ENCODE measurements at regions not wholly inside any gene's neighbourhood (a gene's known extent, or its start where the extent isn't known, plus 50 kb on each side); places are given as distances from the start of the nearest gene placed in this dataset.

DNA sequence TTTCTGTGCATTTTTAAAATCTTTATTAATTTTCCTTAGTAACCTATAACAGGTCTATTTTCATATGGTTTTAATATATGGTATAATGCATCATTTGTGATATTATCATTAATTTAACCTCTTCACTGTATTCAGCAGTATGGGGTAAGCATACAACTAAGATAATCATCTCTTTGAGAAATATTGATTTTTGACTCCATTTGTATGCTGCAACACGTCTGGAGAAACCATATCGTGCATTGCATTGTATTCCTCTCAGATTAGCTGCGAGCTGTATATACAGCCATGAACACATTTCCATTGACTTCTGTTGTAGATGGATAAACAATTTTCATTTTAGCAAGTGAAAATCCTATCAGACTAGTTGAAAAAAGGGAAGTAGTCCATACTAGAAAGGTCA is 2275.8 kb upstream of the PCDH20 start:
- H3K4me3 ChIP-seq (replicated peaks in 1 of 2; ENCODE audit: low read depth in 1 of 2, low read length in 2 of 2): no peak overlapping the region
- H3K27ac ChIP-seq (ENCODE audit: low read depth, low read length): no peak overlapping the region
- H3K4me2 ChIP-seq (ENCODE audit: low read length): no peak overlapping the region
- no peaks in the 10 kb centered on the region for H3K27me3 ChIP-seq (ENCODE audit: insufficient read depth, low read length)
- H3K4me1 ChIP-seq (ENCODE audit: control insufficient read depth in 1 of 2, insufficient read depth in 2 of 2, low read length in 2 of 2): no peaks in the 10 kb centered on the region
- no TSS peak for BruUV-seq (replicated peaks)
- no peak for ATAC-seq
- TF ChIP-seq FOSL1 (IDR thresholded peaks at IDR 0.05; ENCODE audit: low read depth) (no peak), EGR1 (IDR thresholded peaks at IDR 0.05; ENCODE audit: low read depth) (no peak), TCF7L2 (IDR thresholded peaks at IDR 0.05; ENCODE audit: borderline replicate concordance, extremely low read depth, insufficient read depth, insufficient read length) (no peak), SRF (IDR thresholded peaks at IDR 0.05; ENCODE audit: low read depth) (no peak), CBX3 (IDR thresholded peaks at IDR 0.05; ENCODE audit: low read depth) (no peak), SIN3A (IDR thresholded peaks at IDR 0.05; ENCODE audit: low read depth) (no peak), ELF1 (IDR thresholded peaks at IDR 0.05; ENCODE audit: borderline replicate concordance, low read depth) (no peak), YY1 (IDR thresholded peaks at IDR 0.05; ENCODE audit: extremely low read depth, insufficient replicate concordance, low read depth, low read length) (no peak), RAD21 (IDR thresholded peaks at IDR 0.05; ENCODE audit: low read depth) (no peak), SP1 (IDR thresholded peaks at IDR 0.05; ENCODE audit: low read depth) (no peak)
- TF ChIP-seq, protein P1, sequence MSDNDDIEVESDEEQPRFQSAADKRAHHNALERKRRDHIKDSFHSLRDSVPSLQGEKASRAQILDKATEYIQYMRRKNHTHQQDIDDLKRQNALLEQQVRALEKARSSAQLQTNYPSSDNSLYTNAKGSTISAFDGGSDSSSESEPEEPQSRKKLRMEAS (IDR thresholded peaks at IDR 0.05): no peak
- intact Hi-C loops (cut with micrococcal nuclease): no loop called here
- no peaks in the 10 kb centered on the region for H3K36me3 ChIP-seq (ENCODE audit: control insufficient read depth in 1 of 2, insufficient read depth in 2 of 2, low read length in 2 of 2)
- DNase-seq (ENCODE audit: low read depth, low spot score): no peak
- ChIA-PET CTCF (no interaction called here), RAD21 (ENCODE audit: low non-redundant PET in 1 of 2, low total read pairs in 2 of 2, uncharacterized antibody in 2 of 2, unreplicated experiment in 2 of 2) (no interaction called here), POLR2A (no interaction called here)
- H3K9me2 ChIP-seq (ENCODE audit: insufficient read depth): no peaks in the 10 kb centered on the region
- H4K20me1 ChIP-seq (ENCODE audit: insufficient read depth): no peaks in the 10 kb centered on the region
- H2AFZ ChIP-seq (ENCODE audit: low read depth, low read length, poor library complexity, severe bottlenecking): no peak overlapping the region
- H3K79me2 ChIP-seq (ENCODE audit: insufficient read depth, low read length): no peaks in the 10 kb centered on the region
- H3K9ac ChIP-seq (ENCODE audit: low read length): no peak overlapping the region
- H3K9me3 ChIP-seq (ENCODE audit: control insufficient read depth in 1 of 2, insufficient read depth in 1 of 2, low read depth in 1 of 2, low read length in 2 of 2): no peaks in the 10 kb centered on the region; a peak in 1 of 4 replicates

DNA sequence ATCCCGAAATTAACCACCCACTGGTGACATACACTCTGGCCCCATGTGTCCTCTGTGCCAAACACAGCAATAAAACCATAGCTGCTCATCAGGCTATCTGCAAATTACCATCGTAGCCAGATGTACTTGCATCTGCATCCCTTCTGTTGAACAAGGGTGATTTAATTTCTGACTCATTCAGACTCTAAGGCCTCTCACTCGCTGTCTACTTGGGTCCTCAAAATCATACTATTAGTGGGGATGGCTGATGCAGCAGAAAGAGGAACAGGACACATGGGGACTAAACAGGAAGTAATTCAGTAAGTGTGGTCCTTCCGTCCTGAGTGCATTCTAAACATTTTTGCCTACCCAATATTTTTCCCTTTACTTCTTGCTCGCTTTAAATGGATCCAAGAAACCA is 2275.0 kb upstream of the PCDH20 start:
- intact Hi-C loops (cut with micrococcal nuclease): no loop called here
- no peak for TF ChIP-seq ZFX (IDR thresholded peaks at IDR 0.05)
- no peak for TF ChIP-seq SRF (IDR thresholded peaks at IDR 0.05; ENCODE audit: low read depth)
- TF ChIP-seq, protein P1 (IDR thresholded peaks at IDR 0.05): no peak
- TF ChIP-seq FOSL1 (IDR thresholded peaks at IDR 0.05; ENCODE audit: low read depth): no peak
- TF ChIP-seq CEBPB (IDR thresholded peaks at IDR 0.05; ENCODE audit: low read depth): no peak
- no peak for TF ChIP-seq YY1 (IDR thresholded peaks at IDR 0.05; ENCODE audit: extremely low read depth, insufficient replicate concordance, low read depth, low read length)
- TF ChIP-seq TCF7L2 (IDR thresholded peaks at IDR 0.05; ENCODE audit: borderline replicate concordance, extremely low read depth, insufficient read depth, insufficient read length): no peak
- no peak for TF ChIP-seq EGR1 (IDR thresholded peaks at IDR 0.05; ENCODE audit: low read depth)
- TF ChIP-seq RAD21 (IDR thresholded peaks at IDR 0.05; ENCODE audit: low read depth): no peak
- TF ChIP-seq, protein P2, sequence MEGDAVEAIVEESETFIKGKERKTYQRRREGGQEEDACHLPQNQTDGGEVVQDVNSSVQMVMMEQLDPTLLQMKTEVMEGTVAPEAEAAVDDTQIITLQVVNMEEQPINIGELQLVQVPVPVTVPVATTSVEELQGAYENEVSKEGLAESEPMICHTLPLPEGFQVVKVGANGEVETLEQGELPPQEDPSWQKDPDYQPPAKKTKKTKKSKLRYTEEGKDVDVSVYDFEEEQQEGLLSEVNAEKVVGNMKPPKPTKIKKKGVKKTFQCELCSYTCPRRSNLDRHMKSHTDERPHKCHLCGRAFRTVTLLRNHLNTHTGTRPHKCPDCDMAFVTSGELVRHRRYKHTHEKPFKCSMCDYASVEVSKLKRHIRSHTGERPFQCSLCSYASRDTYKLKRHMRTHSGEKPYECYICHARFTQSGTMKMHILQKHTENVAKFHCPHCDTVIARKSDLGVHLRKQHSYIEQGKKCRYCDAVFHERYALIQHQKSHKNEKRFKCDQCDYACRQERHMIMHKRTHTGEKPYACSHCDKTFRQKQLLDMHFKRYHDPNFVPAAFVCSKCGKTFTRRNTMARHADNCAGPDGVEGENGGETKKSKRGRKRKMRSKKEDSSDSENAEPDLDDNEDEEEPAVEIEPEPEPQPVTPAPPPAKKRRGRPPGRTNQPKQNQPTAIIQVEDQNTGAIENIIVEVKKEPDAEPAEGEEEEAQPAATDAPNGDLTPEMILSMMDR (IDR thresholded peaks at IDR 0.05 in 2 of 3, conservative IDR thresholded peaks at IDR 0.05 in 1 of 3; ENCODE audit: borderline replicate concordance in 1 of 3, insufficient read depth in 1 of 3, low read depth in 2 of 3, low read length in 2 of 3): no peak
- TF ChIP-seq SIN3A (IDR thresholded peaks at IDR 0.05; ENCODE audit: low read depth): no peak
- TF ChIP-seq, protein P3, sequence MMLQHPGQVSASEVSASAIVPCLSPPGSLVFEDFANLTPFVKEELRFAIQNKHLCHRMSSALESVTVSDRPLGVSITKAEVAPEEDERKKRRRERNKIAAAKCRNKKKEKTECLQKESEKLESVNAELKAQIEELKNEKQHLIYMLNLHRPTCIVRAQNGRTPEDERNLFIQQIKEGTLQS (IDR thresholded peaks at IDR 0.05): no peak
- Histone ChIP-seq H3K9me2 (ENCODE audit: insufficient read depth) (no peaks in the 10 kb centered on the region), H3K9me3 (ENCODE audit: control insufficient read depth in 1 of 2, insufficient read depth in 1 of 2, low read depth in 1 of 2, low read length in 2 of 2) (no peaks in the 10 kb centered on the region; a peak in 1 of 4 replicates), H2AFZ (ENCODE audit: low read depth, low read length, poor library complexity, severe bottlenecking) (no peak overlapping the region), H3K36me3 (ENCODE audit: control insufficient read depth in 1 of 2, insufficient read depth in 2 of 2, low read length in 2 of 2) (no peaks in the 10 kb centered on the region), H3K4me3 (replicated peaks in 1 of 2; ENCODE audit: low read depth in 1 of 2, low read length in 2 of 2) (no peak overlapping the region), H3K4me1 (ENCODE audit: control insufficient read depth in 1 of 2, insufficient read depth in 2 of 2, low read length in 2 of 2) (no peaks in the 10 kb centered on the region), H4K20me1 (ENCODE audit: insufficient read depth) (no peaks in the 10 kb centered on the region), H3K9ac (ENCODE audit: low read length) (no peak overlapping the region), H3K27ac (ENCODE audit: low read depth, low read length) (no peak overlapping the region), H3K27me3 (ENCODE audit: insufficient read depth, low read length) (no peaks in the 10 kb centered on the region), H3K79me2 (ENCODE audit: insufficient read depth, low read length) (no peaks in the 10 kb centered on the region), H3K4me2 (ENCODE audit: low read length) (no peak overlapping the region)
- ChIA-PET RAD21 (ENCODE audit: low non-redundant PET in 1 of 2, low total read pairs in 2 of 2, uncharacterized antibody in 2 of 2, unreplicated experiment in 2 of 2) (no interaction called here), CTCF (no interaction called here), POLR2A (no interaction called here)
- no peak for DNase-seq (ENCODE audit: low read depth, low spot score)
- ATAC-seq: no peak
- BruUV-seq (replicated peaks): no TSS peak

Measured in HCT116 (cell line).